ENCODE measurements at regions not wholly inside any gene's neighbourhood (a gene's known extent, or its start where the extent isn't known, plus 50 kb on each side); places are given as distances from the start of the nearest gene placed in this dataset.

DNA sequence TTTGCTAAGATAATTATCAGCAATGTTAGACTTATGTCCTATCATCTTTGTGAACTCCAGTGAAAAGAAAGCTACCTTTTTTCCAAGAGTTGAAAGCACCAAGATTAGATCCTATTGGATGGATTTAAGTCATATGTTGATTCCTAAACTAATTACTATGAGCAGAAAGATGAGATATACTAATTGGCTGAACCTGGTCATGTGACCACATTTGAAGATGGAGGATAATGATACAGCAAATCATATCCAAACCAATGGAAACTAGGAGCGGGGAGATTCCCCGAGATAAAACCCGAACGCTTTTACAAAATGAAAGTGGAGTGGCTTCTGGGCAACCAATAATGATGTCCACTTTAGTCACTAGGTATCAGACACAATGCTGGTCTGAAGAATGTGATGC, 1060.2 kb upstream of the EEF2KMT start:
- Histone ChIP-seq H3K36me3 (ENCODE audit: control insufficient read depth in 2 of 2, insufficient read depth in 2 of 2, low read length in 2 of 2) (no peaks in the 10 kb centered on the region), H3K27me3 (ENCODE audit: control insufficient read depth in 1 of 2, insufficient read depth in 2 of 2, low read length in 2 of 2) (no peaks in the 10 kb centered on the region), H3K9ac (ENCODE audit: low read length in 2 of 2) (no peak overlapping the region), H3K4me3 (ENCODE audit: low read length in 2 of 2) (no peak overlapping the region), H3K4me1 (ENCODE audit: control insufficient read depth, insufficient read depth, low read length) (no peaks in the 10 kb centered on the region), H3K9me3 (ENCODE audit: control insufficient read depth in 2 of 2, low read length in 2 of 2) (peaks cover 0 to 4% of the 10 kb centered on the region in 2 donors), H3K27ac (ENCODE audit: low read length) (no peak overlapping the region)

GRCh38 chr16:6155271-6155670, 1057.7 kb upstream of the EEF2KMT start:
- Histone ChIP-seq H3K4me1 (ENCODE audit: control insufficient read depth, insufficient read depth, low read length) (no peaks in the 10 kb centered on the region), H3K9me3 (ENCODE audit: control insufficient read depth in 2 of 2, low read length in 2 of 2) (no peaks in the 10 kb centered on the region), H3K27ac (ENCODE audit: low read length) (no peak overlapping the region), H3K4me3 (ENCODE audit: low read length in 2 of 2) (no peak overlapping the region), H3K9ac (ENCODE audit: low read length in 2 of 2) (no peak overlapping the region), H3K27me3 (ENCODE audit: control insufficient read depth in 1 of 2, insufficient read depth in 2 of 2, low read length in 2 of 2) (no peaks in the 10 kb centered on the region), H3K36me3 (ENCODE audit: control insufficient read depth in 2 of 2, insufficient read depth in 2 of 2, low read length in 2 of 2) (no peaks in the 10 kb centered on the region)

GRCh38 chr16:6153901-6154300, 1056.3 kb upstream of the EEF2KMT start:
- Histone ChIP-seq H3K4me3 (ENCODE audit: low read length in 2 of 2) (no peak overlapping the region), H3K9me3 (ENCODE audit: control insufficient read depth in 2 of 2, low read length in 2 of 2) (no peaks in the 10 kb centered on the region), H3K27me3 (ENCODE audit: control insufficient read depth in 1 of 2, insufficient read depth in 2 of 2, low read length in 2 of 2) (no peaks in the 10 kb centered on the region)

DNA sequence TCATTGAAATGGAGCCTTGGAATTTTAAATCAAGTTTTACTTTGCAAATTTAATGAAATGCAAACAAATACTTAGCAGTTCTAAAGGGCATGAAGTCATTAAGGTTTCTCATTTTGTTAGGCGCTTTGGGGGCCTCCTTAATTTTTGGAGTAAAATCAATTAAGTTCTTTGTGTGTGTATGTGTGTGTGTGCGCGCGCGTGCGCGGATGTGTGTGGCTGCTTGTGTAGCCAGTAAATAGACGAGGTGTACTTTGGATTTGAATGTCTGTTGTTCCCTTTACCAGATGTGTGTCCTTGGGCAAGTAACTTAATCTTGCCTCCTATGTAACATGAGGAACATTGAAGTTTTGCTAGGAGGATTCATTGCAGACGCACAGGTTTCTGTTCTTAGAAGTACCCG, 1051.4 kb upstream of the EEF2KMT start:
- no peak overlapping the region for H3K9ac ChIP-seq (ENCODE audit: low read length in 2 of 2)
- no peak overlapping the region for H3K27ac ChIP-seq (ENCODE audit: low read length)
- H3K4me1 ChIP-seq (ENCODE audit: control insufficient read depth, insufficient read depth, low read length) = no peaks in the 10 kb centered on the region
- H3K4me3 ChIP-seq (ENCODE audit: low read length in 2 of 2) = no peak overlapping the region
- peaks cover 0 to 6% of the 10 kb centered on the region in 2 donors for H3K9me3 ChIP-seq (ENCODE audit: control insufficient read depth in 2 of 2, low read length in 2 of 2)
- H3K27me3 ChIP-seq (ENCODE audit: control insufficient read depth in 1 of 2, insufficient read depth in 2 of 2, low read length in 2 of 2) = no peaks in the 10 kb centered on the region
- H3K36me3 ChIP-seq (ENCODE audit: control insufficient read depth in 2 of 2, insufficient read depth in 2 of 2, low read length in 2 of 2) = no peaks in the 10 kb centered on the region

More at GRCh38 chr16:6153901-6154300, 1056.3 kb upstream of the EEF2KMT start:
- H3K4me1 ChIP-seq (ENCODE audit: control insufficient read depth, insufficient read depth, low read length) = no peaks in the 10 kb centered on the region
- H3K9ac ChIP-seq (ENCODE audit: low read length in 2 of 2) = no peak overlapping the region
- H3K27ac ChIP-seq (ENCODE audit: low read length) = no peak overlapping the region
- H3K36me3 ChIP-seq (ENCODE audit: control insufficient read depth in 2 of 2, insufficient read depth in 2 of 2, low read length in 2 of 2) = no peaks in the 10 kb centered on the region

DNA sequence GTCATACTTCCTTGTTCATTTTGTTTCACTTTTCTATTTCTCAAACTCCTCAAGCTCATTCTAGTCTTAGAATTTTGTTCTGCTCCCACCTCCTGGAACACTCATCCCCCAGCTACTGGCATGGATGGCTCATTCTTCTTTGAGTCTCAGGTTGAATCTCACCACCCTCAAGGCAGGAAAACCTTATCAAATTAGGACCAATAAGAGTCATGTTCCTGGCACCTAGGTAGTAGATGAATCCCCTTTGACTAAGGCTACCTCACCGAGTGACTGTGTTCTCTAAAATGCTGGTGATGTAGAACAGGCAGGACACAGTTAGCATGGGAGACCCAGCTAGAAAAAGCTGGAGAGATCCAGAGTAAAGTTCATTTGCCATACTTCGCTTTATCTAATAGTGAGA, 1050.8 kb upstream of the EEF2KMT start:
- H3K36me3 ChIP-seq (ENCODE audit: control insufficient read depth in 2 of 2, insufficient read depth in 2 of 2, low read length in 2 of 2) = no peaks in the 10 kb centered on the region
- H3K4me3 ChIP-seq (ENCODE audit: low read length in 2 of 2) = no peak overlapping the region
- peaks cover 0 to 6% of the 10 kb centered on the region in 2 donors for H3K9me3 ChIP-seq (ENCODE audit: control insufficient read depth in 2 of 2, low read length in 2 of 2)
- no peak overlapping the region for H3K9ac ChIP-seq (ENCODE audit: low read length in 2 of 2)
- no peaks in the 10 kb centered on the region for H3K27me3 ChIP-seq (ENCODE audit: control insufficient read depth in 1 of 2, insufficient read depth in 2 of 2, low read length in 2 of 2)
- H3K4me1 ChIP-seq (ENCODE audit: control insufficient read depth, insufficient read depth, low read length) = no peaks in the 10 kb centered on the region
- no peak overlapping the region for H3K27ac ChIP-seq (ENCODE audit: low read length)

DNA sequence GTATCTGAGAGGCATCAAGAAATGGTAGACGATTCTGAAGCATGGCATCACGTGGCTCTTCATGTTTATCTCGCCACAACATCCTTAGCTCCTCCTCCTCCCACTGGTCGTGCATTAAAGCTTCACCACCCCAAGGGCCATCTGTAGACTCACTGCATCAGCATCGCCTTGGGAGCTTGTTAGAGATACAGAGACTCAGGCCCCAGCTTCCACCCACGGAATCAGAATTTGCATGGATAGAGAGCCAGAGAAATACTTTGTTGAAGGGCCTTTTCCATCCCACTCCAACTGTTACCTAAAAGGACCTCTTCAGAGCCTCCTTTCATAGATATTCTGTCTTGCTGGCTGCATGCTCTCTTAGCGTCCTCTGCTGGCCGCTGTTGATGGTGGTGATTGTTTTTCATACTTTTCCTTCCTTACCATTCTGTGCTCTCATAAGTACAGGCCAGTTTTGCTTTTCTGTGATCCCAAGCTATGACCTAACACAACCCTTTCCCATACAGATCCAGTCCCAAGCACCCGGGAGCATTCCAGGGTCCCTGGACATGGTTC, 1049.4 kb upstream of the EEF2KMT start:
- Histone ChIP-seq H3K36me3 (ENCODE audit: control insufficient read depth in 2 of 2, insufficient read depth in 2 of 2, low read length in 2 of 2) (no peaks in the 10 kb centered on the region), H3K4me3 (ENCODE audit: low read length in 2 of 2) (no peak overlapping the region), H3K27ac (ENCODE audit: low read length) (no peak overlapping the region)

DNA sequence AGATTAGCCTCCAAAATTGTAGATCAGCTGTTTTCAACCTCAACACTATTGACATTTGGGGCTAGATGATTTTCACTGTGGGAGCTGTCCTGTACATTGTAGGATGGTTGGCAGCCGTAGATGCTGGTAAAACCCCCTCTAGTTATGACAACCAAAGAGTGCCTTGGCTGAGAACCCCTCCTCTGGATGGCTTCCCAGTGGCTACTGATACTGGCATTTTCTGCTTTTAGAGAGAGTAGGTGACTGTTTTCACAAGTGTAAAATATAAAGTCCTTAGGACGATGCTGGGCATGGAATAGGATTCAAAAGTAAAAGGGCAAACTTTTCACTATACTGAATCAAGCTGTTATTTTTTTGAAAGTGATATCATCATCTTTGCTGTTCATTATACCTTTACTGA, 1048.8 kb upstream of the EEF2KMT start:
- H3K36me3 ChIP-seq (ENCODE audit: control insufficient read depth in 2 of 2, insufficient read depth in 2 of 2, low read length in 2 of 2) = no peaks in the 10 kb centered on the region
- H3K9ac ChIP-seq (ENCODE audit: low read length in 2 of 2) = no peak overlapping the region
- H3K27ac ChIP-seq (ENCODE audit: low read length) = no peak overlapping the region
- H3K4me3 ChIP-seq (ENCODE audit: low read length in 2 of 2) = no peak overlapping the region
- H3K9me3 ChIP-seq (ENCODE audit: control insufficient read depth in 2 of 2, low read length in 2 of 2) = peaks cover 0 to 6% of the 10 kb centered on the region in 2 donors
- H3K27me3 ChIP-seq (ENCODE audit: control insufficient read depth in 1 of 2, insufficient read depth in 2 of 2, low read length in 2 of 2) = no peaks in the 10 kb centered on the region
- no peaks in the 10 kb centered on the region for H3K4me1 ChIP-seq (ENCODE audit: control insufficient read depth, insufficient read depth, low read length)

More for the DNA sequence above, 1049.4 kb upstream of the EEF2KMT start:
- no peak overlapping the region for H3K9ac ChIP-seq (ENCODE audit: low read length in 2 of 2)
- no peaks in the 10 kb centered on the region for H3K27me3 ChIP-seq (ENCODE audit: control insufficient read depth in 1 of 2, insufficient read depth in 2 of 2, low read length in 2 of 2)
- H3K4me1 ChIP-seq (ENCODE audit: control insufficient read depth, insufficient read depth, low read length) = no peaks in the 10 kb centered on the region
- H3K9me3 ChIP-seq (ENCODE audit: control insufficient read depth in 2 of 2, low read length in 2 of 2) = peaks cover 0 to 6% of the 10 kb centered on the region in 2 donors

- H3K27ac ChIP-seq (ENCODE audit: low read length) = no peak overlapping the region
- H3K36me3 ChIP-seq (ENCODE audit: control insufficient read depth in 2 of 2, insufficient read depth in 2 of 2, low read length in 2 of 2) = no peaks in the 10 kb centered on the region
- H3K4me3 ChIP-seq (ENCODE audit: low read length in 2 of 2) = no peak overlapping the region
- H3K9me3 ChIP-seq (ENCODE audit: control insufficient read depth in 2 of 2, low read length in 2 of 2) = peaks cover 0 to 6% of the 10 kb centered on the region in 2 donors
- no peak overlapping the region for H3K9ac ChIP-seq (ENCODE audit: low read length in 2 of 2)
- peaks cover 0 to under 1% of the 10 kb centered on the region in 2 donors for H3K27me3 ChIP-seq (ENCODE audit: control insufficient read depth in 1 of 2, insufficient read depth in 2 of 2, low read length in 2 of 2)
- no peaks in the 10 kb centered on the region for H3K4me1 ChIP-seq (ENCODE audit: control insufficient read depth, insufficient read depth, low read length)
Measured at GRCh38 chr16:6144463-6144862, 1046.9 kb upstream of the EEF2KMT start.

GRCh38 chr16:6143020-6143419, 1045.4 kb upstream of the EEF2KMT start:
- Histone ChIP-seq H3K9me3 (ENCODE audit: control insufficient read depth in 2 of 2, low read length in 2 of 2) (peaks cover 0 to 6% of the 10 kb centered on the region in 2 donors), H3K4me3 (ENCODE audit: low read length in 2 of 2) (no peak overlapping the region), H3K27me3 (ENCODE audit: control insufficient read depth in 1 of 2, insufficient read depth in 2 of 2, low read length in 2 of 2) (peaks cover 0 to 2% of the 10 kb centered on the region in 2 donors), H3K4me1 (ENCODE audit: control insufficient read depth, insufficient read depth, low read length) (no peaks in the 10 kb centered on the region), H3K9ac (ENCODE audit: low read length in 2 of 2) (no peak overlapping the region), H3K27ac (ENCODE audit: low read length) (no peak overlapping the region), H3K36me3 (ENCODE audit: control insufficient read depth in 2 of 2, insufficient read depth in 2 of 2, low read length in 2 of 2) (no peaks in the 10 kb centered on the region)

- no peak overlapping the region for H3K27ac ChIP-seq (ENCODE audit: low read length)
- H3K27me3 ChIP-seq (ENCODE audit: control insufficient read depth in 1 of 2, insufficient read depth in 2 of 2, low read length in 2 of 2) = peaks cover 0 to 2% of the 10 kb centered on the region in 2 donors
- no peak overlapping the region for H3K4me3 ChIP-seq (ENCODE audit: low read length in 2 of 2)
- H3K9me3 ChIP-seq (ENCODE audit: control insufficient read depth in 2 of 2, low read length in 2 of 2) = no peaks in the 10 kb centered on the region
- H3K4me1 ChIP-seq (ENCODE audit: control insufficient read depth, insufficient read depth, low read length) = no peaks in the 10 kb centered on the region
- H3K9ac ChIP-seq (ENCODE audit: low read length in 2 of 2) = no peak overlapping the region
- H3K36me3 ChIP-seq (ENCODE audit: control insufficient read depth in 2 of 2, insufficient read depth in 2 of 2, low read length in 2 of 2) = no peaks in the 10 kb centered on the region
Measured at GRCh38 chr16:6133009-6133557, 1035.5 kb upstream of the EEF2KMT start.

DNA sequence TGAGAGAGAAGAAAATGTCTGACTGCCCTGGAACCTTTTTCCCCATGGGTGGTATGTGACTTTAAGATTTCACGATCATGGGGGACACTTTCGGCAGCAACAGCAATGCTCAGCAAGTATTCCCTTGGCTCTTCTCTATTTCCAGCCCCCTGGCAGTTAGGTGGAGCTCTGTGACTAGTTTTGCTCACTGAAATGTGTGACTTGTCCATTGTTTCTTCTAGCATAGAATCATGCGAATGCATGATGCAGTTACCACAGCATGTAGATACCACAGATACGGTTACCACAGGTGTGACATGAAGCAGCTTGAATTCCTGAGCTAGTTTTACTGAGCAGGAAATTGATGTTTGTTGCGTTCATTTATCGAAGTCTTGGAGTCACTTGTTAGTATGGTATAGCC, 1034.5 kb upstream of the EEF2KMT start:
- peaks cover 0 to 2% of the 10 kb centered on the region in 2 donors for H3K27me3 ChIP-seq (ENCODE audit: control insufficient read depth in 1 of 2, insufficient read depth in 2 of 2, low read length in 2 of 2)
- H3K4me1 ChIP-seq (ENCODE audit: control insufficient read depth, insufficient read depth, low read length) = no peaks in the 10 kb centered on the region
- no peak overlapping the region for H3K9ac ChIP-seq (ENCODE audit: low read length in 2 of 2)
- H3K4me3 ChIP-seq (ENCODE audit: low read length in 2 of 2) = no peak overlapping the region
- H3K9me3 ChIP-seq (ENCODE audit: control insufficient read depth in 2 of 2, low read length in 2 of 2) = no peaks in the 10 kb centered on the region
- H3K36me3 ChIP-seq (ENCODE audit: control insufficient read depth in 2 of 2, insufficient read depth in 2 of 2, low read length in 2 of 2) = no peaks in the 10 kb centered on the region
- no peak overlapping the region for H3K27ac ChIP-seq (ENCODE audit: low read length)
